ENCODE measurements at regions not wholly inside any gene's neighbourhood (a gene's known extent, or its start where the extent isn't known, plus 50 kb on each side); places are given as distances from the start of the nearest gene placed in this dataset.

GRCh38 chrX:46039526-46039925 is 505.7 kb downstream of the ZNF674 start:
- no peaks in the 10 kb centered on the region for H3K27me3 ChIP-seq
- no peaks in the 10 kb centered on the region for H3K4me1 ChIP-seq
- H3K27ac ChIP-seq = no peak overlapping the region
- no peaks in the 10 kb centered on the region for H3K9me3 ChIP-seq
- 50% methylated on average over 1 of the region's 5 CpGs; no CpG with 5 or more reads in 1 of the 2 donors for WGBS, 2 donors (ENCODE audit: low coverage in 1 of 2)
- TF ChIP-seq EP300 (IDR thresholded peaks at IDR 0.05) (no peak), CTCF (IDR thresholded peaks at IDR 0.05) (no peak), POLR2A (IDR thresholded peaks at IDR 0.05) (no peak), POLR2AphosphoS5 (IDR thresholded peaks at IDR 0.05) (no peak)
- H3K36me3 ChIP-seq = no peaks in the 10 kb centered on the region
- no peak for ATAC-seq
- H3K4me3 ChIP-seq = no peak overlapping the region

GRCh38 chrX:46036508-46036907 is 508.7 kb downstream of the ZNF674 start:
- no peak for ATAC-seq
- no peaks in the 10 kb centered on the region for H3K27me3 ChIP-seq
- no peaks in the 10 kb centered on the region for H3K9me3 ChIP-seq
- no peak overlapping the region for H3K4me3 ChIP-seq
- 71% methylated on average over 1 of the region's 1 CpG; no CpG with 5 or more reads in 1 of the 2 donors for WGBS, 2 donors (ENCODE audit: low coverage in 1 of 2)
- H3K27ac ChIP-seq = no peak overlapping the region
- H3K4me1 ChIP-seq = no peaks in the 10 kb centered on the region
- no peaks in the 10 kb centered on the region for H3K36me3 ChIP-seq
- TF ChIP-seq POLR2AphosphoS5 (IDR thresholded peaks at IDR 0.05) (no peak), POLR2A (IDR thresholded peaks at IDR 0.05) (no peak), CTCF (IDR thresholded peaks at IDR 0.05) (no peak), EP300 (IDR thresholded peaks at IDR 0.05) (no peak)

- Histone ChIP-seq H3K27ac (no peak overlapping the region), H3K27me3 (no peaks in the 10 kb centered on the region), H3K36me3 (no peaks in the 10 kb centered on the region), H3K4me1 (no peaks in the 10 kb centered on the region), H3K9me3 (no peaks in the 10 kb centered on the region), H3K4me3 (no peak overlapping the region)
- TF ChIP-seq EP300 (IDR thresholded peaks at IDR 0.05) (no peak), POLR2AphosphoS5 (IDR thresholded peaks at IDR 0.05) (no peak), CTCF (IDR thresholded peaks at IDR 0.05) (no peak), POLR2A (IDR thresholded peaks at IDR 0.05) (no peak)
- no peak for ATAC-seq
Measured at GRCh38 chrX:46034868-46035267, 510.4 kb downstream of the ZNF674 start.

GRCh38 chrX:46029777-46030176 is 515.4 kb downstream of the ZNF674 start:
- Histone ChIP-seq H3K27ac (no peak overlapping the region), H3K4me3 (no peak overlapping the region), H3K36me3 (no peaks in the 10 kb centered on the region), H3K27me3 (no peaks in the 10 kb centered on the region), H3K4me1 (no peaks in the 10 kb centered on the region), H3K9me3 (no peaks in the 10 kb centered on the region)
- TF ChIP-seq EP300 (IDR thresholded peaks at IDR 0.05) (no peak), POLR2A (IDR thresholded peaks at IDR 0.05) (no peak), CTCF (IDR thresholded peaks at IDR 0.05) (no peak), POLR2AphosphoS5 (IDR thresholded peaks at IDR 0.05) (no peak)
- 63 to 80% methylated on average over 1 of the region's 1 CpG for WGBS, 2 donors (ENCODE audit: low coverage in 1 of 2)
- ATAC-seq = no peak

- H3K27ac ChIP-seq = no peak overlapping the region
- TF ChIP-seq EP300 (IDR thresholded peaks at IDR 0.05) (no peak), CTCF (IDR thresholded peaks at IDR 0.05) (no peak), POLR2A (IDR thresholded peaks at IDR 0.05) (no peak), POLR2AphosphoS5 (IDR thresholded peaks at IDR 0.05) (no peak)
- 75 to 93% methylated on average over 16 to 17 of the region's 18 CpGs for WGBS, 2 donors (ENCODE audit: low coverage in 1 of 2)
Measured at GRCh38 chrX:46016296-46016695, 528.9 kb downstream of the ZNF674 start.

More at GRCh38 chrX:46016296-46016695, 528.9 kb downstream of the ZNF674 start:
- ATAC-seq = no peak
- no peaks in the 10 kb centered on the region for H3K27me3 ChIP-seq
- H3K4me3 ChIP-seq = no peak overlapping the region
- H3K36me3 ChIP-seq = no peaks in the 10 kb centered on the region
- H3K9me3 ChIP-seq = no peaks in the 10 kb centered on the region
- no peaks in the 10 kb centered on the region for H3K4me1 ChIP-seq
